Heart left ventricle (tissue), 13 donors: ENCODE measurements at regions not wholly inside any gene's neighbourhood (a gene's known extent, or its start where the extent isn't known, plus 50 kb on each side); places are given as distances from the start of the nearest gene placed in this dataset.

Experiments
- CTCF ChIP-seq, 12 donors: fragments of 200-600 bp; sonication (generic) in 4 of 12; IDR thresholded peaks; one replicate each; pipeline versions ENCODE4 v1.5.0 to v1.8.0; 2018 to 2022; ENCODE audit warnings: antibody characterized with exemption in 12 of 12, mild to moderate bottlenecking in 5 of 12
- POLR2A ChIP-seq, 2 donors: fragments of 450-650 bp; IDR thresholded peaks; one replicate each; pipeline ENCODE4 v1.6.1; 2017; ENCODE audit warnings: antibody characterized with exemption in 2 of 2, mild to moderate bottlenecking in 2 of 2, moderate library complexity in 2 of 2
- donor health status: ischemic (EF 13 %, LVEDD 7.1; RV severe dilation, severe dysfunction).
- donor health status: DM: no; HTN: yes; CAD: no.
- donor health status: DM: no; HTN: no; CAD: no.
- donor health status: ischemic (EF 25% LVEDD 6.9; RV normal size, moderate dysfunction).
- donor health status: ischemic (EF 25% LVEDD 5.7; RV mildly dilated, moderate dysfunction).
- donor health status: ischemic (EF 35%, LVEDD 5.7; RV mildly dilated, moderate dysfunction).
- donor health status: nonischemic (EF 11% LVEDD 7.7; RV severe dilation, severe dysfunction).
- donor health status: DM: yes; HTN: yes; CAD: no.
- donor health status: PGD.
- donor health status: ischemic (EF 29% LVEDD 5.4; RV normal size, mild dysfunction).
- donor health status: nonischemic (EF 23%, LVEDD 6.1; RV moderate dilation, normal function).

- TF ChIP-seq CTCF (IDR thresholded peaks at IDR 0.05) (no peak), POLR2A (IDR thresholded peaks at IDR 0.05) (no peak)
Observed at GRCh38 chr13:62087124-62087523, 671.5 kb upstream of the PCDH20 start.
